ENCODE measurements at regions not wholly inside any gene's neighbourhood (a gene's known extent, or its start where the extent isn't known, plus 50 kb on each side); places are given as distances from the start of the nearest gene placed in this dataset.
"Not testable (repeated sequence)": the region's sequence is repeated elsewhere in the genome, so short reads cannot be mapped to it uniquely, and the experiment has no call there.

- DNase-seq (ENCODE audit: low read depth) = no peak
Measured at GRCh38 chr13:78138756-78139155, 220.1 kb upstream of the EDNRB start.

GRCh38 chr13:78137404-78138142, 218.9 kb upstream of the EDNRB start:
- DNase-seq (ENCODE audit: low read depth) = no peak

GRCh38 chr13:78136966-78137365, 218.3 kb upstream of the EDNRB start:
- DNase-seq (ENCODE audit: low read depth) = no peak

DNA sequence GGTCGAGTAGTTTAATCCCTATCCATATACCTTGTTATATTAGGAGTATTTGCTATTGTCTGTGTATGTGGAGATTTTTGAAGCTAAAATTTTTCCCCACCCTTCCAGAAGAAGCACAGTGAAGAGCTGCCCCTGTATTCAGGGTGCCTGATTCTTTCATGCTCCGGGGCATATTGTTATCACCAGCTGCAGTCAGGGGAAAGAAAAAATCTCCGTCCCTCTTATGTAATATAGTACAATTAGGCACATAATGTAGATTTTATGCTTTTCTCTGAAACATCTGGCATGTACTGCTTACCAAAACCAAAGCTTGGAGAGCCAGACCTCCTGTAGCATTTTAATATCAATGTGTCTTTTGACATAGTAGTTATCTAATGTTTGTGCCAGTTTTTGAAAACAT, 214.9 kb upstream of the EDNRB start:
- no peak for DNase-seq (ENCODE audit: low read depth)

DNA sequence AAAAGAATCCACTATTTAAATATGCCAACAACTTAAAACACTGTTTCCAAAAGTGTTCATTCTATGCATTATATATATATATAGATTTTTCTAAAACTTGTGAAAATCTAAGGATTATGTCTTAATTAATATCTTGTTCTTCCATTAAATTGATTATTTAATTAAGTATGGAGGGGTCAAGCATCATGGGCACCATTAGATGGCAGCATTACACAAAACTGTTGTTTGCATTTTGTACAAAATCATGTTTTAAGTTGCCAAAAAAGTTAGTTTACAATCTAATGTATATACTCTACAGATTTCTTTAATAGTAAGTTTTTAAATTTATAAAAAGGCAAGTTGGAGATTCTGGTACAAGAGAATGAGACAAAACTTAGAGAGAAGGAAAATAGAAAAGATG, 213.2 kb upstream of the EDNRB start:
- no peak for DNase-seq (ENCODE audit: low read depth)

- no peak for DNase-seq (ENCODE audit: low read depth)
Measured at GRCh38 chr13:78131346-78131745, 212.7 kb upstream of the EDNRB start.

- DNase-seq (ENCODE audit: low read depth) = no peak
Measured at GRCh38 chr13:78129823-78130222, 211.2 kb upstream of the EDNRB start.

DNA sequence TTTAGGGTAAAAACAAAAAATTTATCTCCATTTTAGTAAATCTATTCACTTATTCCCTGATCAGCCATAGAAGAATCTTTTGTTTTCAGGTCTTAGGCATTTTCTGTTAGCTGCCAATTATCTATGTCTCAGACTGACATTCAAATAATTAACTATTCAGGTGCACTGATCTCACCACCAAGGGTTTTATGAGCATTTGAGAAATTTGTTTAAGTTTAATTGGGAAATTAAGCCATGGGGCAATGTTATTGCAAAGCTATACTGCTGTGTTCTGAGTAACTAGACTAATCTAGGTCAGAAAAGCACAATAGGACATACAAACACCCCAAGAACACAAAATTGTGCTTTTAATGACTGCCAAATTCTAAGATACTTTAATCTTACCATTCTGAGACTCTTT, 210.7 kb upstream of the EDNRB start:
- no peak for DNase-seq (ENCODE audit: low read depth)

- peak; percentile 62 for DNase-seq (ENCODE audit: low read depth)
Measured at GRCh38 chr13:78121459-78122348, 203.1 kb upstream of the EDNRB start.

- no peak for DNase-seq (ENCODE audit: low read depth)
Measured at GRCh38 chr13:78121001-78121400, 202.4 kb upstream of the EDNRB start.

DNA sequence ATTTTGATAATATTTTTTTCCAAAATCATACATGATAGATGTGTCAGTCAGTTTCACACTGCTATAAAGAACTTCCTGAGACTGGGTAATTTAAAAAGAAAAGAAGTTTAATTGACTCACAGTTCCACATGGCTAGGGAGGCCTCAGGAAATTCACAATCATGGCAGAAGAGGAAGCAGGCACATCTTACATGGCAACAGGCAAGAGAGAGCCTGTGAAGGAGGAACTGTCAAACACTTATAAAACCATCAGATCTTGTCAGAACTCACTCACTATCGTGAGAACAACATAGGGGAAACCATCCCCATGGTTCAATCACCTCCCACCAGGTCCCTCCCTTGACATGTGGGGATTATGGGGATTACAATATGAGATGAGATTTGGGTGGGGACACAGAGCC, 201.5 kb upstream of the EDNRB start:
- DNase-seq (ENCODE audit: low read depth) = not testable (repeated sequence)

- DNase-seq (ENCODE audit: low read depth) = not testable (repeated sequence)
Measured at GRCh38 chr13:78117070-78117469, 198.4 kb upstream of the EDNRB start.

GRCh38 chr13:78105656-78106055, 187.0 kb upstream of the EDNRB start:
- DNase-seq (ENCODE audit: low read depth) = no peak

DNA sequence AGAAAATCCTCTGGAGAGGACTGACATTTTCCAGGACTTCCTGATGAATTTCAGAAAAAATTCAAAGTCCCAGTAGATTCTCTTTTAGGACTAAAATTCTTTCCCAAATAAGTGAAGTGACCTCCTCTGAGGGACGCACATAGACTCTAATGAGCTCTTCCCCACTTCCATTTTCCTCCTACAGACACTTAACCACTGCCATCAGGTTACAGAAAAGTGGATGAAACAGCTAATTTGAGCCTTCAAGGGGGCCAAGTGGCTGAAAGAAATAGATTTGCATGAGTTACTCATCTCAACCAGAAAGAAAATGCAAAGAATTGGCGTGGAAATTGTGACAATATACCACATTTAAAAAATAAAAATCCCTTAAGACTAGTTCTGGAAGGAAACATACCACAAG, 185.3 kb upstream of the EDNRB start:
- no peak for DNase-seq (ENCODE audit: low read depth)

- DNase-seq (ENCODE audit: low read depth) = no peak
Measured at GRCh38 chr13:78102741-78103140, 184.1 kb upstream of the EDNRB start.

GRCh38 chr13:78102121-78102677, 183.6 kb upstream of the EDNRB start:
- no peak for DNase-seq (ENCODE audit: low read depth)

DNA sequence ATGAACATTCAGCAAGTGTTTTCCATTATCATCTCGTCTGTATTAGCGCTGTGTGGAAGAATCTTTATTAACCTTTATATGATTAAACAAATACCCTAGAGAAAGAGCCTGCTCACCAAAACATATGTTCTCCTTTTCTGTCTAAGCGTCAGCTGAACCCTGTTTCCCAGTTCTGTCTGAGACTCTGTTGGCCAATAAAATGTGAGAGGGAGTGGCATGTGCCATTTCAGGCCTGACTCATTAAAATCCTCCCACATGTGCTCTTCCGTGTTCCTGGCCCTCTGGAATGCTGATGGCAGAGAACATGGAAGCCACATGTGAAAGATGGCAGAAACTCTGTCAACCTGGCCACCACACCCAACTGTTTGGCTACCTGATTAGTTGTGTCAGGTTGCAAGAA, 181.9 kb upstream of the EDNRB start:
- DNase-seq (ENCODE audit: low read depth) = no peak

GRCh38 chr13:78098249-78098648, 179.6 kb upstream of the EDNRB start:
- DNase-seq (ENCODE audit: low read depth) = no peak

DNA sequence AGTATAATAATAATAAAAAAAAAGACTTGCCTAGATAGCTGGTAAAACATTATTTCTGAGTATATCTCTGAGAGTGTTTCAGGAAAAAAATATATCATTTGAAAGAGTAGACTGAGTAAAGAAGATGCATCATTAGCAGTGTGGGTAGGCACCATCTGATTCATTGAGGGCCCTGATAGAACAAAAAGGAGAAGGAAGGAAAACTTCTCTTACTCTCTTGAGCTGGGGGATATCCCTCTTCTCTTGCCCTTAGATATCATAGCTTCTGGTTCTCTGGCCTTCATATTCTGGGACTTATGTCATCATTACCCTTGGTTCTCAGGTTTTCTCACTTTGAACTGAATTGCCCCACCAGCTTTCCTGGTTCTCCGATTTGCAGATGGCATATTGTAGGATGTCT, 177.6 kb upstream of the EDNRB start:
- DNase-seq (ENCODE audit: low read depth) = no peak

GRCh38 chr13:78087966-78088678, 169.5 kb upstream of the EDNRB start:
- no peak for DNase-seq (ENCODE audit: low read depth)

DNA sequence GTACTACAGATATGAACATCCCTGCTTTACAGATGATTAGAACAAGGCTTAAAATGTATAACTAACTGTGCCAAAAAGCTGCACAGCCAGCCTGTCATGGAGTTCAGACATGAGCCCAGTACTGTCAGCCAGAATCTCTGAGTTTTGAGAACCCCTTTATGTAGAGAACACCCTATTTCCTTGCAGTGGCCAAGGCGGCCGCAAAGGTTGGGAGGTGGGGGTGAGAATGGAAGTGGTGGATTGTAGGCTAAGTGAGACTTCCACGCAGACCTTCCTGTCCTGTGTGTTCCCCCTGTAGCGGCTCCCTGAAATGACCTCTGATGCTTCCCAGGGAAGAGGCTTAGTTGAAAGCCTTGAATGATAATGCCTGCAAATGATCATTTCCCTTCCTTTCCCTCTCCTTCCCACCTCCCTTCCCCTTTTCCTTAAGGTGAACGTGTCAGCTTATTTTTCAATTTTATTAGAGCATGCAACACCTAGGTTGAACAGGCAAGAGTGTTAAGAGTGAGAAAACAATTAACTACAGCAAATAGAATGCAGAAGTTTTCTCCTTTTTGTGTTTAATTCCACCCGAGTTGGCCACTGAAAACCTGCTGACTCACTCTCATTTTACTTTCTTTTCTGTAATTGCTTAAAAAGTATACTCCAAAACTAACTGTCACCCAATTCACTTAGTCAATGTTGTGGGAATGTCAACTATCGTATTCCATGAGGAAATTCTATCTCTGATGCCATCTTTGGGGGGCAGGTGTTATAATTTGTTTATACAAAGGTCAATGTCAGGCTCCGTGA, 167.0 kb upstream of the EDNRB start:
- no peak for DNase-seq (ENCODE audit: low read depth)

DNA sequence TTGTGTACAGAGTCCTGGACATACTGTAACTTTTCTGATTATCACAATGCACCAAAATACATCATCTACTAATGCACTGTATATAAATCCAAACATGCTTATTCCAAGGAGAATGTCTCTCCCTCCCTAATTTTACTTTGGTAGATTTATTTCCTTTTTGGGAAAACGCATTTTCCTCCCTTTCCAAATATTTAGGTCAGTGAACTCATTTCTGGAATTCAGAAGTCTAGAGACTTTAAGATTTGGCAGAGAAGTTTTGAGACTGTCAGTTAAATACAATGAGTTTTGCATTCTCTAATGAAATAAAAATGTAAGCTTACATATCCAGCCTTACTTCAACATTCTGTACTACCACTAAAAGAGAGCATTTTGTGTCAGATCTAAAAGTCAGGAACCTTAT, 165.8 kb upstream of the EDNRB start:
- DNase-seq (ENCODE audit: low read depth) = no peak

Measured in CMK (cell line).